ENCODE measurements at regions not wholly inside any gene's neighbourhood (a gene's known extent, or its start where the extent isn't known, plus 50 kb on each side); places are given as distances from the start of the nearest gene placed in this dataset.
A peak's percentile ranks its signal among the peaks of the same experiment; 100 is the strongest.
"Not testable (repeated sequence)": the region's sequence is repeated elsewhere in the genome, so short reads cannot be mapped to it uniquely, and the experiment has no call there.

DNA sequence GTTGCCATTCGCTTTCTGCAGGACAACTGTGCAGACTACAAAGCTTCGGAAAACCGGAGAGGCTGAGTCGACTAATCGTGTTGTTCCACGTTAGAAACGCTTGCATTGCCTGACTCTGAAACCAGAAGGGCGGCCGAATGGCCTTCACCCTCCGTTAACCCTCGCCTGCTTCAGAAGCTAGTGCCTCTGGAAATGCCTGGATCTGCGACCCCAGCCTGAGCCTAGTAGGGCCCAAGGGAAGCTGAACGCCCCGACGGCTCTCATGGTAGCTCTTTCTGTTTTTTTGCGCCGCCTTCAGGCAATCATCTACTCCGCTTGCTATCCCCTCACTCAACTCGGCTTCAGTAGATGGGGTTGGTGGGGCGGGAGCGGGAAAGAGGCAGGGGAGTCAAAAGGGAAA, 117.3 kb downstream of the PPIAL4A start:
- DNase-seq, result not testable (repeated sequence)

DNA sequence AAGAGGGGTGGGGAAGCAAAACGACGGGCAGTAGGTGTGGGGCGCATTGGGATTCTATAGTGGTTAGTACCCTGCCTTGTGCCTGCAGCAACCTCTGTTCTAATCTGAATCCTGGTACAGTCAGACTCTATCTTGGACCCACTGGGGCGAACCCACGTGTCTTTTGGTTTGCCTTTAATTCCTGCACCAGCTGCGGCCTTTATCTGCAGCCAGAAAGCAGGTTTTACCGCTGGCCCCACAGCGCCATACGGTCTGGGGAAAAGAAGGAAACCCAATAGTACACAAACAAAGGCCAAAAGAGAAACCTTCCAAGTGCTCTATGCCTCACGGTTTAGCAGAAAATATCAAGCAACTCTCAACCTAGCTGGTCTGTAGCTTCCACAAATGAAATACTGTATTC, 118.2 kb downstream of the PPIAL4A start:
- not testable (repeated sequence) for DNase-seq

DNA sequence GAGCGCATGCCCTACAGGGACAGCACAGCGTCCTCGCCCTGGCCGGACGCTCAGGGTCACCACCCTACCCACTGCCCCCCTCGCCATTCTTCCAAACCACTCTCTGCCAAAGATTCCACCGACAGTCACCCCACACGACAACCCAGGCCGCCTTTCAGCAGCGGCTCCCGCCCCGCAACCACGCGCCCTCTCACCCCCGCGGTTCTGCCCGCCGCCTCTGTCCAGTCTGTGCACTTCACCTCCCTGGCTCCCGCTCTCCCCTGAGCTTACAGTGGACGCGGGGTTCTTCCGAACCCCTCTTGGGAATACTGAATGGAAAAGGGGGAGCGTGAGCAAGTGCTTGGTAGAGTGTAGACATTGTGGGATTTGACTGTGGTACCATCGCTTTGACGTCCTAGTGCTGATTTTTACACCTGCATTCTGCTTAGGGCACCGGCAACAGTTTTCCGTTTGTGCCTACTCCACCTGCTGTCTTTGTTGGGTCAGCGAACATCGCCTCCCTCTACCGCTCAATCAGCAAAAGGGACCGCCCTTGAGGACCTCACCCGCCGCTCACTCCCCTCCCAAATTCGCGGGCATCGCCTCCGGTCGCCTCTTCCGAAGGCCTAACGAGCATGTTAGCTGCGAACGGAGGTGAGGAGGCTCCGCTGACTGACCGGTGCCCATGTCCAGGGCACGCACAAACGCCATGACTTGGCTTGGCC, 119.1 kb downstream of the PPIAL4A start:
- DNase-seq, result not testable (repeated sequence)

DNA sequence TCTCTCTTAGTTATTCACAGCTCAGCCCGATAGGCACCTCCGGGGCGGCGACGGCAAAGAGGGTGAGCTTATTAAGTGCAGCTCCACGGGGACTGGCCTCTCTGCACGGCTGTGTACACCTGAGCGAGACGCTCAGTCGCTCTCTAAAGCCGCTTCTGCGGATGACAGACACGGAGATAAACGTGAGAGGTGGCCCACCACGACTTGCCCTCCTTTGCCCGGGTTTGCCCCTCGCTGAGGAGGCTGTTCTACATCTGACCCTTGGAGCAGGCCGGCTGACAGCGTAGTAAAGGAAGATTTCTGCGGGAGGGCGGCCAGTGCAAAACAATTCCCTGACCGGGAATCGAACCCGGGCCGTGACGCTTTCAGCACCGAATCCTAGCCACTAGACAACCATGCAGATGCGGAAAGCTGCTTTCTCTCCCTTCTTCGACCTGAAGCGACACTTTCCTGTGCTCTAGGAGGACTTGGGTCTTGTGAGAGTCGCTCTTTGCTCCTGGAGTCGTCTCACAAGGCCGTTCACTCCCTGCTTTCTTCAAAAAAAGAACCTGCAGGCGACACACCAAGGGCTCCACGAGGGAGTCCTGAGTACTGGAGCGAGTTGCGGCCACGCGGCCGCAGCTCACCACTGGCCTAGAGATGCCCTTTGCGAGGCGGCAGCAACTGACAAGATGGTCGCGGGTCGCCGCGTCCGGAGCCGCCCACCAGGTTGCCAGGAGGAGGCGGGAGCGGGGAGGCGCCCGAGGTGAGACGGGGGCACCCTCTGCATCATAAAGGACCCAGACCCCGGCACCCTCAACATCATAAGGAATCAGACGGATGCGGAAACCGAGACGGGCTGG, 119.9 kb downstream of the PPIAL4A start:
- peak; percentile 28 for DNase-seq

DNA sequence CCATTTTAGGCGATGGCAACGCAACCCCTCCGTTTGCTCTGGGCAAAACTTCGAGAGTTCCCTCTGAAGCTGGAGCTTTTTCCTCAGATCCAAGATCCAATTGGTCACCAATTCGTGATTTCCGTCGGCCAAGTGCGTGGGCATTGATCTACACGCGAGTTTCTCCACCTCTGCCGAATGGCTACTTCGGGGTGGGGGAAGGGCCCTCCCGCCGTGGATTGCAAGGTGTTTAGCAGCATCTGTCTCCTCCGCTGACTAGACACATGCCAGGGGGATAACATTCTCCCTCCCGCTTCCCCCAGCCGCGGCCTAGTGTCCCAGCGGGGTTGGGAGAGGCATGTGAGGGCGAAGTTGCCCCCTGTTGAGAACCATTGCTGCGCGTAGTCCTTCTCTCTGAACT, 120.6 kb downstream of the PPIAL4A start:
- not testable (repeated sequence) for DNase-seq

DNA sequence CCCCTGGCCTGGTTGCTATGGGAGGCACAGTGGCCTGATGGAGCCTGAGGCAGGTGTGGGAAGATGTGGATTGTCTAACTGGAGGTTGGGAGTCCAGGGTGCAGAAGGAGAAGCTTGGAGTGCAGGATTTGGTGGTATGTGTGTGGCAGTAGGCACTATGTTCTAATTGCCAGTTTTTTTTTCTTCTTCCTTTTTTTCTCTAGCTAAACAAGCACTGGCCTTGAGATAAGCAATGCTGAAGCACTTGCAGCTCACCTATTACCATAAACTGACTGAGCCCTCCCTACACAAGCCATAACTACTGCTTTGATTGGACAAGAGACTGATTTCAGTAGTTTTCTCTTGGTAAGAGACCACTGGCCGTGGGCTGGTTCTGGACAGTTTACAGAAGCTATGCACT, 123.6 kb downstream of the PPIAL4A start:
- not testable (repeated sequence) for DNase-seq

DNA sequence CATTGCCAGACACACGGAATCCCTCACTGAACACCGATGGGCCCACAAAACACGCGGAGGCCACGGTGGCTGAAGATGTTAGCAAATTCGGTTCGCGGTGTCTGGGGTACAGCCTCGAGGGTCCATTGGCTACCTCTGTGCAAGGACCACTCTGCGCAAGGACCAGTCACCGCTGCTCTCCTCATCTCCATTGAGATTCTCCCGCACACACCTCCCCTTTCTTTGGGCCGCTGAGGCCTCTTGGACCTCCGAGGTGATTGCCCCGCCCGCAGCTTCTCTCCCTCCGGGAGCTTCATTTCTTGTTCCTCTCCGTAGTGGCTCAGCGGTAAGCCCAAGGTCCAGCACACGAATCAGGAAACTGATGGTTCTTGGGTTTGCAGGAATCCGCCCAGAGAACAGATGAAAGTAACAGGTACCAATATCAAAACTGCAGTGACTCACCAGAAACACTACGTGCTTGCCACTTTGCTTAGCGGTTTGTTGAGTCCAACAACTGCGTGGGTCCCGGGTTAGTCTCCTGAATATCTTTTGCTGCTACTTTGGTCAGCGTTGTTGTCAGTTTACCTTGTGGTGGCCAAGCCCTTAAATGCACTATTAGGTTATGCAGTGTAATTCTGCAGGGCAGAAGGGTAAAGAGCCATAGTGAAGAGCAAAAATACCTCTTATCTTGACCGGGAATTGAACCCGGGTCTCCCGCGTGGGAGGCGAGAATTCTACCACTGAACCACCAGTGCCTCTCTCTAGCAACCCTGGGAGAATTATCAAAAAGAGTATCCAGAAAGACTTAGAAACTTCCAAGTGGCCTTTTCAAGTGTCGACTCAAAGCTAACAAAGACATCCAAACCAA, 126.8 kb downstream of the PPIAL4A start:
- peak; percentile 80 for DNase-seq

DNA sequence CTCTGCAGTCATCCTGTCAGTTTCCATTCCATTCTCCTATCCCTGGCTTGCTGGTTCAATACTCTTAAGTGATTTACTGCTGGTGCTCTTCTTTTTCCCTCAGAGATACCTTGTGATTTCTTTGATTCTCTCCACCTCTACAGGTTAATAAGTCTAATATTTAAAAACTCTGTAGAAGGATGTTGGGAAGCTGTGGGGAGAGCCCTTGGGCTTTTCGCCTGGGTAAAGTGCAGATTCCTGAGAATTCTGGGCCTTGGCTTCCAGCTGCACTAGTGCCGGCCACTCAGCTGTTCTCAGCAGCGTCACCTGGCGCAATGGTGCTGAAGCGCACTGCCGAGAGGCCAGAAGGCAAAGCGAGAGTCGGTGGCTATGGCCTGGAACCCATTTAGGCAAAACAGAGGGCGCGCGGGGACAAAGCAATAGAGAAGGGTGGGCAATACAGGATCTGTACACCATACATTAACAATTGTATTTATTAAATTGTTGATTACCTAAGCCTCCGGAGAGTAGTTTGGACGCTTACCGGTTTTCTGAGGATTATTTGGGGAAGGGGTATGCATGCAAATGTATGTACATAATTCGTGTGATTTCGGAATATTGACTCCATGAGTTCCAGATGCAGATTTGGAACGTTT, 130.3 kb downstream of the PPIAL4A start:
- DNase-seq, result not testable (repeated sequence)

DNA sequence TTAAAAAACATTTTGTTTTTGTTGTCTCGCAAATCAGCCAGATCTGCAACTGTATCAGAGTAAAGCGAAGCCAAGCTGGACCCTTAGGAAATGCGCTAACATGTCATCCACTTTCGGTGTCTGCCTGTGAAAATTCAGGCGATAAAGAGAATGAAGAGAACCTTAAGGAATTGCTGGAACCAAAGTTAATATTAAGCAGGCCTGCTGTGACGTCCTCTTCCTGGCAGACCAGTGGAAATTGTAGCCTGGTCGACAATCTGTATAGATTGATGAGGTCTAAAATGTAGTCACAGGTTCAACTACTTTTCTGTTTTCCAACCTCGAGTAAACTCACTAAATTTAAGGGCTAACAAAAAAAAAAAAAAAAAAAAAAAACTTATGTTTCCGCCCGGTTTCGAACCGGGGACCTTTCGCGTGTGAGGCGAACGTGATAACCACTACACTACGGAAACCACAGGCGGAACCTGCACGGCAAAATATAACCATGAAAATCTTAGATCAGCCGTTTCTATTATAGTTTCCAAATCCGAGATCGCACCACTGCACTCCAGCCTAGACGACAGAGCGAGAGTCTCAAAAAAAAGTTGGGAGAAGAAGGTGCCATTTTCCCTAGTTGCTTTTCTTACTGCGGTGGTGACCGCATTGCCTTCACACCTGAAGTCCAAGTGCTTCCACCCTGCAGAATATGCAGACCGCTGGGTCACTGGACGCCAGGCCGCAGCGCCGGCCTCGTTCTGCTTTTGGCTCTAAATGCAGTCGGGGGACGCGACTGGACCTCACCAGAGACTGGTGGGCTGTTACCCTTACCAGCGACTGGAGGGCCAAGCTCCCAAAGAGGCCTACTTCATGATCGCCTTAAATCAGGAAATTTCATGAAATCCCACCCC, 131.0 kb downstream of the PPIAL4A start:
- DNase-seq, result peak; percentile 63

DNA sequence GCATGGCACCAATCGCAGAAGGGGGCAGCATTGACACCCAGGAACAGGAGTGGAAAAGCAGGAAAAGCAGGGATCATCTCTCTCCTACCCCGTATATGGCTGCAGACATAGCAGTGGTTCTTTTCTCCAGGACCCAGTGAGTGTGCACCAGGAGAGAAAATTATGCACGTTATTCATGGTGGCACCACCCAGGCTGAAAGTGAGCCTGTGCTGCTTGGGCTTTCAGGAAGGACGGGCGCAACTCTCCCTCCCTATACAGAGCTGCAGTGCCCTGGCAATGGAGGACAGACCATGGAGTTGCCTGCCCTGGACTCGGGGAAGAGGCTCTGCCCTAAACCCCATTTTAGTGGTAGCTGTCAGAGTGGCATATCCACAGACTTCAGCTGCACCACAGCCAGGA, 132.1 kb downstream of the PPIAL4A start:
- not testable (repeated sequence) for DNase-seq

DNA sequence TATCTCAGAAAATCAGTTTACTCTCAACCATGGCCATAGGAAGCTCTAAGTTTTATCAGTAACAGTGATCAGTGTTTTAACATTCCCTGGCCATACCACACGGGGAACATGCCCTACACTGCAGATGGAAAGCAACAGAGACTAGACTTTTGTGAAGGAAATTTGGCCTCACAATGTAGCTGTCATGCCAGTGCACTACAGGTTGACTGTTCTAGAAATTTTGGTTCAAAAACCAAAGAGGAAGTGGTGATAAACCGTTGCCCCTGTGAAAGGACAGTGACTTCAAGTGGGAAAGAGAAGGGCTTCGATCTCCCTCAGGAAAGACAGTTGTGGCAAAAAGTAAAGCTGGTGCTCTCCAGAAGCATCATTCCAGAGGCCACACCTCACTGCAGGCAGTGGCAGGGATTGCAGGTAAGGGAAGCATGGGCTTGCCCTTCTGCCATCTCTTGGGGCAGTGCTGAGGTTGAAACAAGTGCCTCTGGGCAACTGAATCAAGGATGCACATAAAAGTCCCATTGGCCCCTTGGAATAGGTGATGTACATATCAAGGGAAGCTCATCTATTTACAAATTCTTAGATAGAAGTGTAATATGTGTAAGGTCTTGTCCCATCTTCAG, 143.4 kb downstream of the PPIAL4A start:
- DNase-seq, result not testable (repeated sequence)

DNA sequence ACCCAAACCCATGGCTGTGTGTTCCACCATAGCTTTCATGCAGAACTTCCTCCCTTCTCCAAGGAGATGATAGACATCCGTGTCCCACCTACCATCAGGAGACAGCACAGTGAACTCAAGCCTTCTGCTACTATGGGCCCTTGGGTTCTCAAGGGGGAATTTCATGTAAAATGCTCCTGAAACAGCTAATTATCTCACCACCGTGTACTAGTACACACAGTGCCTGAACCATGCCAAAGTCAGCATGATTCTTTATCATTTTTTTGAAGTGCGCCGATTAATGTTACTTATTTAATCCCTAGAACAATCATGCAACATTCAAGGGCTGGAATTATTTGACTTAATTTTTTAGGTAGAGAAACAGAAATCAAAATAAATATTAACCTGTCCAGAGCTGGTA, 147.2 kb downstream of the PPIAL4A start:
- DNase-seq, result not testable (repeated sequence)

DNA sequence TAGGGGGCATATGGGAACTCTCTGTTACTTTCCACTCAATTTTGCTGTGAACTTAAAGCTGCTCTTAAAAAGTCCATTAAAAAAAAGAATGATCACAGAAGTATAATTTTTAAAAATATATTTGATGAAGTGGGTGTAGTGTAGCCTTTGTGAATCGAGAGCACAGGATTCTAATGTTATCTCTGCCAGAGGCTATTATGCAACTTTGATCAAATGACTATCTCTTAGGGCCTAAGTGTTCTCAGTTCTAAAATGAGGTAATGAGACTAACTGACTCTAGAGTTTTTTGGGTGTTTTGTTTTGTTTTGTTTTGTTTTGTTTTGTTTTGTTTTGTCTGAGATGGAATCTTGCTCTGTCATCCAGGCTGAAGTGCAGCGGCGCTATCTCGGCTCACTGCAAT, 143.2 kb downstream of the FAM72B start:
- DNase-seq, result not testable (repeated sequence)

DNA sequence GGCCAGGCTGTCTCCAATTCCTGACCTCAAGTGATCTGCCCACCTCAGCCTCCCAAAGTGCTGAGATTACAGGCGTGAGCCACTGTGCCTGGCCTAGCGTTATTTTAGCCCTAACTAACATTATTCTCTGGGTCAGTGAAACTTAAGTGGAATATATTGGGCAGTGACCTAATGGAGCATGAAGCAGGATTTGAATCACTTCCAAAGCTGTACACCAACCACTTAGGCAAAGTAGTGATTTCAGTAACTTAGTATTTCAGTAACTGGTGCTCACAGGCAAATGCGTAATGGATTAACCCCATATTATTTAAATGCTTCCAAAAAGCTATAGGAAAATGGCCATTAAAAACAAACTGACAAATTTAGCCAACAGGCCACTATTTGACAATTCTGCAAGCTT, 142.6 kb downstream of the FAM72B start:
- DNase-seq, result not testable (repeated sequence)

DNA sequence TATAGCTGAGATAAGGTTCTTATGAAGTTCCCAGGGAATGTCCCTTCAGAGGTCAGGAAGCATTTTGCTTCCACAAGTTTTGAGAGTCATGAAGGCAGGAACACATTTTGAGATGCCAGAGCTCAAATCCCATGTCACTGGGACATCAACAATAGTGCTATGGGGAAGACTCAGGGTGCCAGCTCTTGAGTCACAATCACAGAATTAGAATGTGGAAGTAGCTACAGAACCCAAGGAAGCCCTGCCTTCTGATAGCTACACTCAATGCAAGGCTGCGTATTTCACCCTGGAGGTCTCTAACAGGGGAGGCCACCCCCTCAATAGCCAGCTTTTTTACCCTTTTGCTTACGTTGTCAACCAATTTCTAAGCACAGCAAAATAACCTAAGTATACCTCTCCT, 141.3 kb downstream of the FAM72B start:
- DNase-seq, result not testable (repeated sequence)

DNA sequence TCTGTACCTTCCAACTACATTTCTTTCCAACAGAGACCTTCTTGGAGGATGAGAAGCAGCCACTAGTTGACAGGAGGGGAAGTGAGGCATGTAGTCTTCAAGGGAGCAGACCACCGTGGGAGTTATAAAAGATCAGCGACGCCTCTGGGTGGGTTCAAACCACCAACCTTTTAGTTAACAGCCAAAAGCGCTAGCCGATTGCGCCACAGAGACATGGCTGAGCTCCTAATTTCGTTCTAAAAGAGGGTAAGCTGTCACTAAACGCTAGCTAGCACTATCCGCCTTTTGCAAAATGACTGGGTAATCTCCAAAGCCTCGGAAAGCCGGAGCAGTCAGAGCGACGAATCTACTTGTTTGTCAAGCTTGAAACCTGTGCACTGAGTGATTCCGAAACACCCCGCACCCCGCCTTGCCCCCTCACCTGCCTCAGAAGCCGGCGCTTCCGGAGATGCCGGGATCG, 135.8 kb downstream of the FAM72B start:
- not testable (repeated sequence) for DNase-seq

DNA sequence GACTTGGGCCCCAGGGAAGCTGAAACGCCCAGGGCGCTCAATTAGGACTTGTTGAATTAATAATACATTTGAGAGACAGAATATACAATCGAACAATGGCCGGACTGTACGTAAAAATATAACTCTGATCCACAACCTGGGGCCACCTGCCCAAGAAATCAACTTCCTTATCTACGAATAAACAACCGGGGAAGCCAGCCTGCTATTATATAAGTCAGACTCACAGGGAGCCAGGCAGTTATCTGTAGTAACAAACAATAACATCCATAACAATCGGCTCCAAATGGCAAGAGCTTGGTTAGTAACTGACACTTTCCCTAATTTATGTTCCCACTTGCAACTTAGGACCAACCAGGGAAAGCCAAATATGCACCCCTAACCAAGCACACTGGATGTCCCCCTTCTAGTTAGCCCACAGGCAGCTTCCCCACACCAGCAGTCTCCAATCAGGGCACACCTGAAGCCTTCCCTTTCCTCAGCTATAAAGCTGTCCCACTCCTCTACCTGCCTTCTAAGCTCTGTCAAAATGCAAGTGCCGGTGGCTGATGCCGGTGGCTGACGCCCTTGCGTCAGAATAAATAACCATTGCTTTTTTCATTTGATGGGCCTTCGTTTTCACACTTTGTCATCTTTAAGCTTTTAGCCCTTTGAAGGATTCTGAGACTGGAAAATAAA, 135.2 kb downstream of the FAM72B start:
- DNase-seq, result not testable (repeated sequence)

DNA sequence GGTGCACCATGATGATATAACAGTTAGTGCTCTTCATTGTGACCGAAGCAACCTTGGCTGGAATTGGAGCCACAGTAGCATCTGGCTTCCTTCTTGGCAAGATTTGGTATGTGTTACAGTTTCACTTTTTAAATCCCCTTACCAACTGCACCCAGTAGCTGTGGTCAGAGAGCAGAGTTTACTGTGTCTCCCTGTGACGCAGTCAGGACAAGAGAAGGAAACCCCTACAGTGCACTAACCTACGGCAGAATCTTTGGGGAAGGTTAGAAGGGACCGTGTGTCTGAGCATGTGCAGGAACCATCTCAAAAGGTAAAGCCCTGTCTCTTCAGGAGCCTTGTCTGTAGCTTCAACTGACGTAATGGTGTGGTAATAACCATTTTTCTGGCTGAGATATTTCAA, 134.0 kb downstream of the FAM72B start:
- DNase-seq, result not testable (repeated sequence)

DNA sequence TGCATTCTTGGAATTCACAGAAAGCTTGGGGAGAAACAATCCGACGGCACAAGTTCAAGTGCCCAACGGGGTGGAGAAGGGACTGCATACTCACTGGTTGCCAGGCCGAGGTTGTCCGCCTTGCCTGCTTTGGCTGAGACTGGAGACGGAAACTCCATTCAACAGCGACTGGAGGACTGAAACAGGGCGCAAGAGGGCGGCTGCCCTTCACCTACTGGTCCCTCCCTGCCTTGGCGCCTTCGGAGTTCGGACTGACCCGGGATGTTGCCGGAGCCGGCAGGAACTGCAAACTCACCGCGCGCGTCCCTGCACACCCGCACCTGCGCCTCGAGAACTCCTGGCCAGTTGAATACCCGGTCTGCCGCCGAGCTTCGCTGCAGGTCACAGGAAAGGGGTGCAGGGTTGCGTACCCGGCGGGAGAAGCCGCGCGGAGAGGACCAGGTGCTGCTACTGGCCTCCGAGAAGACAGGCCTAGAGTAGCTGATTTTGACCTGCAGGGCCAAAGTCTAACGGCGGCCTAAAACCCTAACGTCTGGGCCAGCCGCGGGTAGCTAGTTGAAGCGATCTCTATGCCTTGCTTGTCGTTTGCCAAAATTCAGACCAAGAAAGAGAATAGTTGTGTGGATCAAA, 132.9 kb downstream of the FAM72B start:
- not testable (repeated sequence) for DNase-seq
